NB4 (cell line): ENCODE measurements at regions not wholly inside any gene's neighbourhood (a gene's known extent, or its start where the extent isn't known, plus 50 kb on each side); places are given as distances from the start of the nearest gene placed in this dataset.

ENCODE experiments used
- DNase-seq: peaks from one replicate; pipeline ENCODE4 v3.0.0; 2010; ENCODE audit warnings: low read depth
- H3K4me3 ChIP-seq: one replicate; pipeline ENCODE4 v1.5.1; 2011; ENCODE audit warnings: mild to moderate bottlenecking, low read depth, low read length, moderate library complexity
- CTCF ChIP-seq: IDR thresholded peaks from one replicate; pipeline ENCODE4 v1.5.1; 2012; ENCODE audit warnings: low read depth, low read length
- MAX ChIP-seq: IDR thresholded peaks from 2 replicates; pipeline ENCODE4 v1.6.1; 2011; ENCODE audit warnings: low read depth, low read length
- MYC ChIP-seq: IDR thresholded peaks from 2 replicates; pipeline ENCODE4 v1.6.1; 2011; ENCODE audit warnings: low read depth, low read length
- POLR2A ChIP-seq: IDR thresholded peaks from 2 replicates; pipeline ENCODE4 v1.6.1; 2011; ENCODE audit warnings: mild to moderate bottlenecking; ENCODE audit not compliant: insufficient read length; ENCODE audit errors: extremely low read depth

GRCh38 chr5:17723876-17724275 is 89.6 kb downstream of the TAF11L14 start:
- no peak for DNase-seq
- TF ChIP-seq POLR2A (no peak), MAX (no peak), CTCF (no peak), MYC (no peak)
- no peak overlapping the region for H3K4me3 ChIP-seq

- no peak overlapping the region for H3K4me3 ChIP-seq
- DNase-seq, result no peak
- no peak for TF ChIP-seq POLR2A
- TF ChIP-seq MYC, result no peak
- no peak for TF ChIP-seq CTCF
Measured at GRCh38 chr5:17727098-17727497, 92.8 kb downstream of the TAF11L14 start.

GRCh38 chr5:17730421-17730820 is 96.2 kb downstream of the TAF11L14 start:
- no peak overlapping the region for H3K4me3 ChIP-seq
- DNase-seq, result no peak
- TF ChIP-seq POLR2A (no peak), MYC (no peak), MAX (no peak), CTCF (no peak)

- no peak for DNase-seq
- H3K4me3 ChIP-seq, result no peak overlapping the region
- no peak for TF ChIP-seq CTCF
Measured at GRCh38 chr5:17732351-17732923, 98.2 kb downstream of the TAF11L14 start.

- TF ChIP-seq MYC, result no peak
- no peak for TF ChIP-seq POLR2A
- TF ChIP-seq CTCF, result no peak
- TF ChIP-seq MAX, result no peak
- no peak overlapping the region for H3K4me3 ChIP-seq
- no peak for DNase-seq
Measured at GRCh38 chr5:17734011-17734410, 99.8 kb downstream of the TAF11L14 start.

- TF ChIP-seq POLR2A (no peak), MYC (no peak), MAX (no peak)
- no peak overlapping the region for H3K4me3 ChIP-seq
- DNase-seq, result peak; percentile 30
Measured at GRCh38 chr5:17735761-17736160, 101.5 kb downstream of the TAF11L14 start.
